ENCODE measurements at regions not wholly inside any gene's neighbourhood (a gene's known extent, or its start where the extent isn't known, plus 50 kb on each side); places are given as distances from the start of the nearest gene placed in this dataset.

DNA sequence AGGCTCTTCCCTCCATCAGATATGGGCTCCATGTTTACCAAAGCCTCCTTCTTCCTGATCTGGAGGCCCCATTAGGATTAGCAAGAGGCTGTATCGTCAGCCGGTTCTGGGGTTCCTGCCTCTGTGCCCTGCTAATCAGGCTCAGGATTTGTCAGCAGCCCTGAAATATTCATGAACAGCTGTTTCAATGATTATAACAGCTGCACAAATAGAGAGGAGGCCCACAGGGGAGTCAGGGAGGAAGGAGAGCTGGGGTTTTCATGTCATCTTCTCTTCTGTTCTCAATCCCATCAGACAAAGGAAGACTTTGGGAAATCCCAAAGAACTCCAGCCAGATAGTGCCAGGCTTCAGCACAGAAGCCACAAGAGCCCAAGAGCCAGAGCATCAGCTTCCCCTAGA is 72.3 kb upstream of the MMP2 start:
- no peak overlapping the region for H3K9ac ChIP-seq (ENCODE audit: low read length)
- TF ChIP-seq EZH2 (IDR thresholded peaks at IDR 0.05; ENCODE audit: borderline replicate concordance, insufficient read depth, low read length, poor library complexity, severe bottlenecking) (no peak), POLR2AphosphoS5 (IDR thresholded peaks at IDR 0.05) (no peak), TAF1 (IDR thresholded peaks at IDR 0.05; ENCODE audit: low read depth) (no peak), RAD21 (conservative IDR thresholded peaks at IDR 0.05) (no peak), MXI1 (conservative IDR thresholded peaks at IDR 0.05; ENCODE audit: poor library complexity, severe bottlenecking) (no peak), EP300 (conservative IDR thresholded peaks at IDR 0.05; ENCODE audit: poor library complexity, severe bottlenecking) (no peak), SMC3 (conservative IDR thresholded peaks at IDR 0.05; ENCODE audit: poor library complexity) (no peak)
- TF ChIP-seq, protein P1, sequence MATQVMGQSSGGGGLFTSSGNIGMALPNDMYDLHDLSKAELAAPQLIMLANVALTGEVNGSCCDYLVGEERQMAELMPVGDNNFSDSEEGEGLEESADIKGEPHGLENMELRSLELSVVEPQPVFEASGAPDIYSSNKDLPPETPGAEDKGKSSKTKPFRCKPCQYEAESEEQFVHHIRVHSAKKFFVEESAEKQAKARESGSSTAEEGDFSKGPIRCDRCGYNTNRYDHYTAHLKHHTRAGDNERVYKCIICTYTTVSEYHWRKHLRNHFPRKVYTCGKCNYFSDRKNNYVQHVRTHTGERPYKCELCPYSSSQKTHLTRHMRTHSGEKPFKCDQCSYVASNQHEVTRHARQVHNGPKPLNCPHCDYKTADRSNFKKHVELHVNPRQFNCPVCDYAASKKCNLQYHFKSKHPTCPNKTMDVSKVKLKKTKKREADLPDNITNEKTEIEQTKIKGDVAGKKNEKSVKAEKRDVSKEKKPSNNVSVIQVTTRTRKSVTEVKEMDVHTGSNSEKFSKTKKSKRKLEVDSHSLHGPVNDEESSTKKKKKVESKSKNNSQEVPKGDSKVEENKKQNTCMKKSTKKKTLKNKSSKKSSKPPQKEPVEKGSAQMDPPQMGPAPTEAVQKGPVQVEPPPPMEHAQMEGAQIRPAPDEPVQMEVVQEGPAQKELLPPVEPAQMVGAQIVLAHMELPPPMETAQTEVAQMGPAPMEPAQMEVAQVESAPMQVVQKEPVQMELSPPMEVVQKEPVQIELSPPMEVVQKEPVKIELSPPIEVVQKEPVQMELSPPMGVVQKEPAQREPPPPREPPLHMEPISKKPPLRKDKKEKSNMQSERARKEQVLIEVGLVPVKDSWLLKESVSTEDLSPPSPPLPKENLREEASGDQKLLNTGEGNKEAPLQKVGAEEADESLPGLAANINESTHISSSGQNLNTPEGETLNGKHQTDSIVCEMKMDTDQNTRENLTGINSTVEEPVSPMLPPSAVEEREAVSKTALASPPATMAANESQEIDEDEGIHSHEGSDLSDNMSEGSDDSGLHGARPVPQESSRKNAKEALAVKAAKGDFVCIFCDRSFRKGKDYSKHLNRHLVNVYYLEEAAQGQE (IDR thresholded peaks at IDR 0.05; ENCODE audit: borderline replicate concordance), result no peak
- TF ChIP-seq, protein P2, sequence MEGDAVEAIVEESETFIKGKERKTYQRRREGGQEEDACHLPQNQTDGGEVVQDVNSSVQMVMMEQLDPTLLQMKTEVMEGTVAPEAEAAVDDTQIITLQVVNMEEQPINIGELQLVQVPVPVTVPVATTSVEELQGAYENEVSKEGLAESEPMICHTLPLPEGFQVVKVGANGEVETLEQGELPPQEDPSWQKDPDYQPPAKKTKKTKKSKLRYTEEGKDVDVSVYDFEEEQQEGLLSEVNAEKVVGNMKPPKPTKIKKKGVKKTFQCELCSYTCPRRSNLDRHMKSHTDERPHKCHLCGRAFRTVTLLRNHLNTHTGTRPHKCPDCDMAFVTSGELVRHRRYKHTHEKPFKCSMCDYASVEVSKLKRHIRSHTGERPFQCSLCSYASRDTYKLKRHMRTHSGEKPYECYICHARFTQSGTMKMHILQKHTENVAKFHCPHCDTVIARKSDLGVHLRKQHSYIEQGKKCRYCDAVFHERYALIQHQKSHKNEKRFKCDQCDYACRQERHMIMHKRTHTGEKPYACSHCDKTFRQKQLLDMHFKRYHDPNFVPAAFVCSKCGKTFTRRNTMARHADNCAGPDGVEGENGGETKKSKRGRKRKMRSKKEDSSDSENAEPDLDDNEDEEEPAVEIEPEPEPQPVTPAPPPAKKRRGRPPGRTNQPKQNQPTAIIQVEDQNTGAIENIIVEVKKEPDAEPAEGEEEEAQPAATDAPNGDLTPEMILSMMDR (IDR thresholded peaks at IDR 0.05; ENCODE audit: poor library complexity, severe bottlenecking), result no peak
- H3K27me3 ChIP-seq (ENCODE audit: insufficient read depth, low read depth, low read length), result no peaks in the 10 kb centered on the region
- no peaks in the 10 kb centered on the region for H3K9me3 ChIP-seq (ENCODE audit: low read length)
- no peaks in the 10 kb centered on the region for H3K9me2 ChIP-seq (ENCODE audit: insufficient read depth, low read length)
- no peaks in the 10 kb centered on the region for H3K36me3 ChIP-seq (ENCODE audit: insufficient read depth, low read length)
- H3K4me2 ChIP-seq (ENCODE audit: low read length), result no peak overlapping the region
- no peaks in the 10 kb centered on the region for H3F3A ChIP-seq (ENCODE audit: insufficient read depth, low read length, poor library complexity, severe bottlenecking)
- no peaks in the 10 kb centered on the region for H3K79me2 ChIP-seq (replicated peaks; ENCODE audit: insufficient read depth, low read length)
- no peak overlapping the region for H3K27ac ChIP-seq (ENCODE audit: low read length)
- H2AFZ ChIP-seq (ENCODE audit: low read depth, low read length), result no peak overlapping the region
- H3K4me3 ChIP-seq (ENCODE audit: low read length), result no peak overlapping the region
- no peaks in the 10 kb centered on the region for H4K20me1 ChIP-seq (ENCODE audit: insufficient read depth)

DNA sequence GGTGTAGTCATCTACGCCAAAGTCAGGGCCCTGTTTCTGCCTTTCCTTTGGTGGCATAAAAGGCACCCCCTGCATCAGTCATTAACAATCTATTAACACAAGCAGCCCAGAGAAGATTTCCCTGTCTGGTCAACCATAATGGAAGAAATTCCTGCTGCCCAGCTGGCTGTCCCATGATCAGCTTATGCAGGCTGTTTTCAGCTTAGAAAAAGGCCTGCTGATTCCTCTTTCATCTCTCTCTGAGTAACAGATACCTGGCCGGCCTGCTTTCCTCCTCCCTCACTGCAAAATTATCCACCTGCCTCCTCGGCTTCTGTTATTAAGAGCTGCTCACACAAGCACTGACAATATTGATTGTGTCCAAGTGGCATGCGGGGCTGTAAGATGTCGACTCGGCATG is 70.3 kb upstream of the MMP2 start:
- Histone ChIP-seq H3K9ac (ENCODE audit: low read length) (no peak overlapping the region), H2AFZ (ENCODE audit: low read depth, low read length) (no peak overlapping the region), H3K4me3 (ENCODE audit: low read length) (no peak overlapping the region), H3K36me3 (ENCODE audit: insufficient read depth, low read length) (no peaks in the 10 kb centered on the region), H3K9me2 (ENCODE audit: insufficient read depth, low read length) (no peaks in the 10 kb centered on the region), H3K27me3 (ENCODE audit: insufficient read depth, low read depth, low read length) (no peaks in the 10 kb centered on the region), H3K9me3 (ENCODE audit: low read length) (no peaks in the 10 kb centered on the region), H3K79me2 (replicated peaks; ENCODE audit: insufficient read depth, low read length) (no peaks in the 10 kb centered on the region), H4K20me1 (ENCODE audit: insufficient read depth) (no peaks in the 10 kb centered on the region), H3K27ac (ENCODE audit: low read length) (no peak overlapping the region), H3K4me2 (ENCODE audit: low read length) (no peak overlapping the region), H3F3A (ENCODE audit: insufficient read depth, low read length, poor library complexity, severe bottlenecking) (no peaks in the 10 kb centered on the region)
- no peak for TF ChIP-seq POLR2AphosphoS5 (IDR thresholded peaks at IDR 0.05)

DNA sequence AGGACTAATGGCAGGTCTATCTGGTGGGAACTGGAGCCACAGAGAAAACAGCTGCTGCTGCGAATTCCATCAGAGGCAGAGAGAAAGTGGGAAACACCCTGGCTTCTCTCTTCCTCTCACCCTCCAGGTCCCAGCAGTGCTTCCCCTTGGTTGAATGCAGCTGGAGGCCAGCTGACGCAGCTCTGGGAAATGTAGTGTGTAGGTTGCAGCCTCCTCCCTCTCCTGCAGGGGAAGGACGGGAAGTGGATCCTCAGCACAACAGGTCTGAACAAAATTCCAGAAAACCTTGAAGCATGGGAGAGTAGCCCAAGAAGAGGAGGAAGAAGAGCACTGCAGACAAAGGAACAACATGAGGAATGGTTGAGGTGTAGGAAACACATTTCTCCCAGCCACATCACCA is 67.8 kb upstream of the MMP2 start:
- Histone ChIP-seq H3K9ac (ENCODE audit: low read length) (no peak overlapping the region), H3K36me3 (ENCODE audit: insufficient read depth, low read length) (no peaks in the 10 kb centered on the region), H3F3A (ENCODE audit: insufficient read depth, low read length, poor library complexity, severe bottlenecking) (no peaks in the 10 kb centered on the region), H3K27me3 (ENCODE audit: insufficient read depth, low read depth, low read length) (no peaks in the 10 kb centered on the region), H3K4me2 (ENCODE audit: low read length) (no peak overlapping the region), H3K79me2 (replicated peaks; ENCODE audit: insufficient read depth, low read length) (no peaks in the 10 kb centered on the region), H3K9me3 (ENCODE audit: low read length) (no peaks in the 10 kb centered on the region), H3K27ac (ENCODE audit: low read length) (no peak overlapping the region), H3K4me3 (ENCODE audit: low read length) (no peak overlapping the region), H2AFZ (ENCODE audit: low read depth, low read length) (no peak overlapping the region), H4K20me1 (ENCODE audit: insufficient read depth) (no peaks in the 10 kb centered on the region), H3K9me2 (ENCODE audit: insufficient read depth, low read length) (no peaks in the 10 kb centered on the region)
- TF ChIP-seq SMC3 (conservative IDR thresholded peaks at IDR 0.05; ENCODE audit: poor library complexity) (no peak), TAF1 (IDR thresholded peaks at IDR 0.05; ENCODE audit: low read depth) (no peak), RAD21 (conservative IDR thresholded peaks at IDR 0.05) (no peak), EZH2 (IDR thresholded peaks at IDR 0.05; ENCODE audit: borderline replicate concordance, insufficient read depth, low read length, poor library complexity, severe bottlenecking) (no peak), POLR2AphosphoS5 (IDR thresholded peaks at IDR 0.05) (no peak), EP300 (conservative IDR thresholded peaks at IDR 0.05; ENCODE audit: poor library complexity, severe bottlenecking) (no peak), MXI1 (conservative IDR thresholded peaks at IDR 0.05; ENCODE audit: poor library complexity, severe bottlenecking) (no peak)
- TF ChIP-seq, protein P1 (IDR thresholded peaks at IDR 0.05; ENCODE audit: borderline replicate concordance), result no peak
- TF ChIP-seq, protein P2 (IDR thresholded peaks at IDR 0.05; ENCODE audit: poor library complexity, severe bottlenecking), result no peak

Measured in neural cell (in vitro differentiated cells).